NCI-H1105 (cell line): ENCODE measurements at regions not wholly inside any gene's neighbourhood (a gene's known extent, or its start where the extent isn't known, plus 50 kb on each side); places are given as distances from the start of the nearest gene placed in this dataset.
"Not testable (repeated sequence)": the region's sequence is repeated elsewhere in the genome, so short reads cannot be mapped to it uniquely, and the experiment has no call there.

ENCODE experiments used
- DNase-seq: peaks from one replicate; lab custom pipeline; 2025; lab: John Stamatoyannopoulos, UW

- no peak for DNase-seq
These were observed 131.3 kb downstream of the LPIN1 start for GRCh38 chr2:11877764-11878163.

DNA sequence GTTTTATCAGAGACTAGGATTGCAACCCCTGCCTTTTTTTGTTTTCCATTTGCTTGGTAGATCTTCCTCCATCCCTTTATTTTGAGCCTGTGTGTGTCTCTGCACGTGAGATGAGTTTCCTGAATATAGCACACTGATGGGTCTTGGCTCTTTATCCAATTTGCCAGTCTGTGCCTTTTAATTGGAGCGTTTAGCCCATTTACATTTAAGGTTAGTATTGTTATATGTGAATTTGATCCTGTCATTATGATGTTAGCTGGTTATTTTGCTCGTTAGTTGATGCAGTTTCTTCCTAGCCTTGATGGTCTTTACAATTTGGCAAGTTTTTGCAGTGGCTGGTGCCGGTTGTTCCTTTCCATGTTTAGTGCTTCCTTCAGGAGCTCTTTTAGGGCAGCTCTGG, 138.8 kb downstream of the LPIN1 start:
- DNase-seq = not testable (repeated sequence)

DNA sequence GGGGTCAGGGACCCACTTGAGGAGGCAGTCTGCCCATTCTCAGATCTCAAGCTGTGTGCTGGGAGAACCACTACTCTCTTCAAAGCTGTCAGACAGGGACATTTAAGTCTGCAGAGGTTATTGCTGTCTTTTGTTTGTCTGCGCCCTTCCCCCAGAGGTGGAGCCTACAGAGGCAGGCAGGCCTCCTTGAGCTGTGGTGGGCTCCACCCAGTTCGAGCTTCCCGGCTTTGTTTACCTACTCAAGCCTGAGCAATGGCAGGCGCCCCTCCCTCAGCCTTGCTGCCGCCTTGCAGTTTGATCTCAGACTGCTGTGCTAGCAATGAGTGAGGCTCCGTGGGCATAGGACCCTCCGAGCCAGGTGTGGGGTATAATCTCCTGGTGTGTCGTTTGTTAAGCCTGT, 140.5 kb downstream of the LPIN1 start:
- DNase-seq = not testable (repeated sequence)

DNA sequence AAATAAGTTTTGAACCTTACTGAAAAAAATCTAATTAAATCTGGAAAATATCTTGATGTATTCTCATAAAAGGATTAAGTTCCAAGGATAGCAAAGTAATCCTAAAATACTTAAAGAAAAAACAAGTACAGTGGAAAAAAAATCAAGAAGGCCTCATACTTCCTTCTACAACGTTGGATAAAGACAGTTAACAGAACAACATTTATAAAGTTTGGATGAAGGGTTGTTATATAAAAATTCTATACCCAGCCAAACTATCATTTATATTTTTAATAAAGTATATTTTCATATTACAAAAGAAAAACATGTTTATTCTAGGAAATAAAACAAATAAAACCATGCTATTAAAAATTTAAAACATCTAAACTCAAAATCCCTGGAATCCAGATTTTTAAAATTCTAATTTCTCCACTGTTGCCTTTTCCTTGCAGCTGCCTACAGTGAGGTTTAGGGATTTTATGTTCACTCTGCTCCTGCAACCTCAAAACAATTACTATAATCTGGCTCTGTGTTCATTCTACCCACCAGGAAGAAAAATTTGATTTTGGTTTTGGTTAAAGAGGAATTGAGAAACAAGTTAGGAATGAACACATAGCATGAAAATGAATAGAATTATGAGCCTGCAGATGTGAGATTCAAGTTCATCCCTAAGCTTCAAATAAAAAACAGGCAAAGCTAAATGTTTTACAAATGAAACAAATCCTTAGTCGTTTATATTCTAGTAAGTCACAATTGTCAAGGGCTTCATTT, 142.8 kb downstream of the LPIN1 start:
- DNase-seq = no peak

- no peak for DNase-seq
These were observed 143.4 kb downstream of the LPIN1 start for GRCh38 chr2:11889854-11890253.

DNA sequence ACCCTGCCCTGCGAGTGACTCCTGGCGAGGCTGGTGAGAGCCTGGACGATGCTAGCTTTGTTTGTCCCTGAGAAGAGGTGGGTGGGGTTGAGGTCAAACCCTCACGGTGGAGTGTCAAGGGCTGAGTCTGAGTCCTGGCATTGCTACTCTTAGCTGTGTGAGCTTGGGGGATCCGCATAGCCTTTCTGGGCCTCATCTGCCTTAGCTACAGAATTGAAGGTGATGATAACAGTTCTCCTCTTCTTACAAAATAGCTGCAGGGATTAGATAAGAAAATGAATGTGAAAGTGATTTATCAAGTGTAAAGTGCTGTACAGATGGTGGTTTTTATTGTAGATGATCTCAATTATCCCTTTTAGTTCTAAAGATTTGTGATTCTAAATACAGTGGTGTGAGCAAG, 144.6 kb downstream of the LPIN1 start:
- no peak for DNase-seq

- DNase-seq = no peak
These were observed 145.4 kb downstream of the LPIN1 start for GRCh38 chr2:11891671-11892440.

GRCh38 chr2:11896386-11896785, 150.0 kb downstream of the LPIN1 start:
- DNase-seq = no peak

- DNase-seq = no peak
These were observed 152.1 kb downstream of the LPIN1 start for GRCh38 chr2:11898576-11898975.

DNA sequence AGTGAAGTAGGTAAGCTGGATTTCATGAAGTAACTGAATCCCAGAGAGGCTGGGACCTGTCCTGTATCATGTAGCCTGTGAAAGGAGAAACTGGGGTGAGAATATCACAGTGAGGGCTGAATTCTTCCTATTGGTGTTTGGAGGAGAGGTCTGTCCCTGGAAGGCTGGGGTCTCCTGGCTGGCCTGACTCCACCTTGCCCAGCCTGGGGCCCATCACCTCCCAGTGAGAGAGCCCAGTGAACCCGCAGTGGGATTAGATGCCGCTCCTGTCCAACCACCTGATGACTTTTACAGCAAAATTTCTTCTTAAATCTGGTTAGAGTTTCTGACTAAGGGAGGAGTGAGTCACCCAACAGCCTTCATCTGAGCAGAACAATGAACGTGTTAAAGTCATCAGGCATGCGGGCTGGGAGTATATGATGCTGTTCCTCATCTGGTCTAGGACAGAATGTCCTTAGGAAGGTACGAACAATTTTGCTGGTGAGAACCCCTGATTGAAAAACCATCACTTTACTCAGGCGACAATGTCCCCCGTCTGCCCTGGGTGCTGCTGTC, 152.9 kb downstream of the LPIN1 start:
- no peak for DNase-seq

DNA sequence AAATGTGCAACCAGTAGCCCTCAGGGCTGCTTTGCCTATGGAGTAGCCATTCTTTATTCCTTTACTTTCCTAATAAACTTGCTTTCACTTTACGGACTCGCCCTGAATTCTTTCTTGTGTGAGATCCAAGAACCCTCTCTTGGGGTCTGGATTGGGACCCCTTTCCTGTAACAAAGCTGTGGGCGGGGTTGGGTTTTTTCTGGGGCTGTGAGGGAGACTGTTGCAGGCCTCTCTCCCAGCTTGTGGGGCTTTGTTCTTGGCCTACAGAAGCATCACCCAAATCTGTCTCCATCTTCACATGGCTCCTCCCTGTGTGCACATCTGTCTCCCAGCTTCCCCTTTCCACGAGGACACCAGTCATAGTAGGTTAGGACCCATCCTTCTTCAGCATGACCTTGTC, 154.5 kb downstream of the LPIN1 start:
- not testable (repeated sequence) for DNase-seq

- DNase-seq = no peak
These were observed 155.1 kb downstream of the LPIN1 start for GRCh38 chr2:11901351-11902069.

DNA sequence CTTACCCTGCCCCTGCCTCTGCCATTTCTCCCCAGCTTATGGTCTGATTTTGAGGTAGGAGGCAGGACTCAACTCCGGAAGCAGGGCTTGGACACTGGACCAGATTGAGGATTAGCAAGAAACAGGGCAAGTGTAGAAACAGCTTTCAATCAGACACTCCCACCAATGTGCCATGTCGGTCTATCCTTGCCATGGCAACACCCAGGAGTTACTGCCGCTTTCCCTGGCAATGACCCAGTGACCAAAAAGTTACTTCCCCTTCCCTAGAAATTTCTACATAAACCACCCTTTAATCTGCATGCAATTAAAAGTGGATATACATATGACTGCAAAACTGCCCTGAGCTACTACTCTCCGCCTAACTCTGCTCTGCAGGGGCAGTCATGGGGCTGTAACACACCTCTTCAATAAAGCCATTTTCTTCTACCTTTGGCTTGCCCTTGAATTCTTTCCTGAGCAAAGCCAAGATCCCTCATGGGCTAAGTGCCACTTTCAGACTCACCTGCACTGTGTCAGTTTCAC, 156.7 kb downstream of the LPIN1 start:
- DNase-seq = no peak

GRCh38 chr2:11904029-11904428, 157.6 kb downstream of the LPIN1 start:
- DNase-seq = no peak

DNA sequence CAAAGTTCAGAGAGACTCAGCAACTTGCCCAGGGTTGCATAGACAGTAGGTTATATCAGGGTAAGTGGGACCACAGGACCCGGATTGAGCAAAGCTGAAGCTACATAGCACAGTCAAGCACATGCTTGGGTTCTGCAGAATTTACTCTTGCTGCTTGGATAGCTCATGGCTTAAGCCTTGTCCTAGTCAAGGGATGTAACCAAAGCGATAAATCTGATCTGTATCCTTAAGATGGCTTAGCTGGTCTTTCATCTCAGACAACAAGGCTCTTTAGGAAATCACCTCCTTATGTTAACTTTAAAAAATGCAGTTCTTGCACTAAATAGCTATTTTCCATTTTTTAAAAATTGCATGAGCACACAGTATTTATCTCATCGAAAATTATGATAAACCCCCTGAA, 158.5 kb downstream of the LPIN1 start:
- no peak for DNase-seq

DNA sequence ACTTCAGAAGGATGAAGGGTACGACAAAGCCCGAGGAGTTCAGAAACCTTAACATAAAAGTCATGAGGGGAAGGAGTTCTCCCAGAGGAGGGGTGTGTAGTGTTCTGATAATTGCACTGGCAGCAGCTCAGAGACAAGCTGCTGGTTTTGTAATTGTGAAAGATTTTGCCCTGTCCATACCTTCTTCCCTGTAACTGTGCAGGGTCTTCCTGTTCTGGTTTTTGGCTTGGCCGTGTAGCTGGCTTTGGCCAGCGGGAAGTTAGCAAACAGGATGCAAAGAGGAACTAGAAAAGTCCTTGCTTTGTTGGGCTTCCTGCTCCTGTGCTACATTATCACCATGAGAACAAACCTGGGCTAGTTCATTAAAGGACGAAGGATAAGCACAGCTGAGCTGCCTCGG, 160.8 kb downstream of the LPIN1 start:
- DNase-seq = no peak

DNA sequence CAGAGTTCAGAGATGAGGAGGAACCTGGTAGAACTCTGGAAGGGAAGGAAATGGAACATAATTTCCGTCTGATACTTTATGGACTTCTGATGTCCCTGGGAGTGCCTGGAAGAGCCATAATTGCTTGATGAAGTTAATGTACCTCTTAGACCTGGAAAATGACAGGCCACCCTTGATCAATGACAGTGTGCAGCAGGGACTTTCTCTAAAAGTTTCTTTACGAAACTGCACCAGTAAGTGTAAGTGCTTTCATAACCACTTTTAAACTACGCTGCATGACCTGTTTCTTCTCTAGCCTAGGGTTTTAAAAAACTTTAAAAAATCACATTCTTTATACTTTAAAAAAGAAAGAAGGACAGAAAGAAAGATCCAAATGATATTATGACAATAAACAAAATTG, 164.5 kb downstream of the LPIN1 start:
- no peak for DNase-seq

DNA sequence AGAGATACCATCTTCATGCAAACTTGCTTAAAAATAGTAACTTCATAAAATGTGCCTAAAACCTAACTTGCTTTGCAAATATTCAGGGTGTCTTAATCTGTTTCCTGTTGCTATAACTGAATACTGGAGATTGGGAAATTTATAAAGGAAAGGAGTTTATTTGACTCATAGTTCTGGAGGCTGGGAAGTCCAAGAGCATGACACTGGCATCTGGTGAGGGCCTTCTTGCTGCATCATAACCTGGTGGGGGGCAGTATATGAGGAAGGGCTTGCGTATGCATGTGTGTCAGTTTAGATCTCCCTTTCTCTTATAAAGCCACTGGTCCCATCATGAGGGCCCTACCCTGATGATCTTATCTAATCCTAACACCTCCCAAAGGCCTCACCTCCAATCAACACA, 166.5 kb downstream of the LPIN1 start:
- DNase-seq = no peak

- no peak for DNase-seq
These were observed 168.0 kb downstream of the LPIN1 start for GRCh38 chr2:11914455-11914854.

- no peak for DNase-seq
These were observed 169.2 kb downstream of the LPIN1 start for GRCh38 chr2:11915650-11916049.

- DNase-seq = no peak
These were observed 173.5 kb downstream of the LPIN1 start for GRCh38 chr2:11919953-11920352.

DNA sequence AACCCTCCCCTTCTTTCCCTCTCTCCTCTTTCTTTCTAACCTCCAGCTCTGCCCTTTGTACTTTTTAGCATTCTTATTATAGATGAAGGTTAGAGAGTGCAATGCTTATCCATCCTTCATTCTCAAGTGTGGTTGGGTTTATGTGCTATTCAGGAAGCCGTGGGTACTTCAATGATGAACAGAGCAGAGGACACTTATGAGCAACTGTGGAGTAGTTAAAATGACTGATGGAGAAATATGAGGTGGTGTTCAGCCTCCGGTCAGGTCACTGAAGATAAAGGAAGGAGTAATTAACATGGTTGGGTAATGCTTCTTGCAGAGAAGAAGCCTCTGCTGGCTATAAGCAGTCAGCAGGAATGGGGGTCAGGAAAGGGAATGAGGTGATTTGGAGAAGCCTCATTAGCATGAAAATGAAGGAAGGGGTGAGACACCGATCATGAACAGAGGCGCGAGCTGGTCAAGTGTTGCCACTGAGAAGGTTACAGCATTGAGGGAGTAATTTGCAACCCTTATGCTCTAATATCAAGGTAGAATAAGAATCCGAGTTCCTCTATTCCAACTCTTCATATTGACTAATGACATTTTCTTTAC, 174.7 kb downstream of the LPIN1 start:
- DNase-seq = no peak
